Keratinocyte (primary cell): ENCODE measurements at regions not wholly inside any gene's neighbourhood (a gene's known extent, or its start where the extent isn't known, plus 50 kb on each side); places are given as distances from the start of the nearest gene placed in this dataset.

Source experiments
- CTCF ChIP-seq, 3 experiments: IDR thresholded peaks in 1 of 3; conservative IDR thresholded peaks in 1 of 3; optimal IDR thresholded peaks in 1 of 3; 2 replicates in 2 of 3; 3 replicates in 1 of 3; pipeline versions ENCODE3 to v1.5.1; 2011; ENCODE audit warnings: low read length in 3 of 3, mild to moderate bottlenecking in 3 of 3, moderate library complexity in 2 of 3, control low read depth in 1 of 3, inconsistent platforms in 1 of 3; ENCODE audit not compliant: insufficient read depth in 2 of 3; ENCODE audit errors: extremely low read depth in 1 of 3
- EZH2 ChIP-seq: IDR thresholded peaks from one replicate; pipeline ENCODE4 v1.6.1; 2012; ENCODE audit warnings: inconsistent platforms, mild to moderate bottlenecking, low read length, moderate library complexity

- TF ChIP-seq CTCF (optimal IDR thresholded peaks at IDR 0.05 in 1 of 3, IDR thresholded peaks at IDR 0.05 in 1 of 3, conservative IDR thresholded peaks at IDR 0.05 in 1 of 3; ENCODE audit: extremely low read depth in 1 of 3, insufficient read depth in 2 of 3, low read length in 3 of 3) = no peak
- no peak for TF ChIP-seq EZH2
These were observed 267.3 kb downstream of the MTX2 start for GRCh38 chr2:176536439-176537133.
